Esophagus squamous epithelium (tissue), 4 donors: ENCODE measurements at regions not wholly inside any gene's neighbourhood (a gene's known extent, or its start where the extent isn't known, plus 50 kb on each side); places are given as distances from the start of the nearest gene placed in this dataset.

Source experiments
- CTCF ChIP-seq, 6 experiments: fragments of 450-650 bp in 4 of 6; fragments of 200-600 bp in 2 of 6; sonication (generic) in 2 of 6; IDR thresholded peaks; one replicate each; pipeline ENCODE4 v1.5.1; 2016 to 2019; ENCODE audit warnings: antibody characterized with exemption in 6 of 6, mild to moderate bottlenecking in 4 of 6, moderate library complexity in 4 of 6
- POLR2A ChIP-seq, 4 donors: fragments of 450-650 bp; IDR thresholded peaks; one replicate each; pipeline ENCODE4 v1.6.1; 2017; ENCODE audit warnings: antibody characterized with exemption in 4 of 4, mild to moderate bottlenecking in 4 of 4, moderate library complexity in 3 of 4

DNA sequence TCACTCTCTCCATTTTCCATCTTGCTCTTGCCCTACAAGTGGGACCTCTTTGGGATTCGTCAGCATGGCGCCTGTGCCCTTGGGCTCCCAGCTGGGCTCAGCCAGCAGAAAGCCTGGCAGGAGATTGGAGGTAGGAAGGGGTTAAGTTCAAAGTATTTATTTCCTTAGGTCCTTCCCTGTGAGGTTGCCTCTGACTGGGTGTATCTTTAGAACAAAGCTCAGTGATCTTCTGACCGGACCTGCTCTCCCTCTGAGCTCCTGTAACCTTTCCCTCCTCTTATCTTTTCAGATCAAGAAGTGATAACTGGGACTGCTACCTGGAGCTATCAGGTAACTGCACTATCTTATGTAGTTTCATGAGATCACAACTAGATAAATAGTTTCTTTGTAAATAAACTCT, 75.8 kb upstream of the ABCD3 start:
- no peak for TF ChIP-seq CTCF (IDR thresholded peaks at IDR 0.05)
- no peak for TF ChIP-seq POLR2A (IDR thresholded peaks at IDR 0.05)
